OCI-LY7 (cell line): ENCODE measurements at regions not wholly inside any gene's neighbourhood (a gene's known extent, or its start where the extent isn't known, plus 50 kb on each side); places are given as distances from the start of the nearest gene placed in this dataset.
"Not testable (repeated sequence)": the region's sequence is repeated elsewhere in the genome, so short reads cannot be mapped to it uniquely, and the experiment has no call there.

Source experiments
- BruUV-seq: library from RNA; stranded (reverse); fragments of 400-500 nt; replicated peaks from 2 replicates; lab custom pipeline; 2021; lab: Mats Ljungman, UMichigan
- CTCF ChIA-PET: fragments of 300-600 bp; sonication (Branson Sonifier 250); formaldehyde crosslinking; loops from one replicate; lab custom pipeline; 2022; ENCODE audit warnings: antibody characterized with exemption; ENCODE audit not compliant: unreplicated experiment; lab: Charles Lee
- POLR2A ChIA-PET: fragments of 300-600 bp; sonication (Branson Sonifier 250); formaldehyde crosslinking; loops from one replicate; lab custom pipeline; 2022; ENCODE audit warnings: antibody characterized with exemption; lab: Charles Lee
- DNase-seq: peaks from one replicate; pipeline ENCODE4 v3.0.0-alpha.2; 2015; ENCODE audit warnings: low spot score
- H2AFZ ChIP-seq: fragments of 200-600 bp; sonication (generic), shearing (Covaris generic); 2 replicates; pipeline ENCODE4 v1.6.1; 2014; ENCODE audit warnings: mild to moderate bottlenecking, antibody characterized with exemption, low read length, moderate library complexity
- H3K27ac ChIP-seq: fragments of 200-600 bp; sonication (generic); 2 replicates; pipeline ENCODE4 v1.5.1; 2014; ENCODE audit warnings: mixed run types, low read depth, mild to moderate bottlenecking, moderate library complexity, low read length, inconsistent platforms; ENCODE audit not compliant: poor library complexity, severe bottlenecking
- H3K36me3 ChIP-seq: fragments of 200-600 bp; sonication (generic); 2 replicates; pipeline ENCODE4 v1.6.1; 2014; ENCODE audit warnings: mild to moderate bottlenecking, antibody characterized with exemption, low read length, moderate library complexity, mixed read lengths; ENCODE audit not compliant: insufficient read depth
- H3K4me1 ChIP-seq: fragments of 200-600 bp; sonication (generic); 2 replicates; pipeline ENCODE4 v1.5.1; 2014; ENCODE audit warnings: mild to moderate bottlenecking, low read length; ENCODE audit not compliant: insufficient read depth, poor library complexity, severe bottlenecking
- H3K4me2 ChIP-seq: fragments of 200-600 bp; sonication (generic); 2 replicates; pipeline ENCODE4 v1.6.1; 2014; ENCODE audit warnings: mild to moderate bottlenecking, low read length
- H3K4me3 ChIP-seq: fragments of 200-600 bp; sonication (generic); 2 replicates; pipeline ENCODE4 v1.5.1; 2014; ENCODE audit warnings: mild to moderate bottlenecking, low read depth, low read length; ENCODE audit not compliant: poor library complexity, severe bottlenecking
- H3K79me2 ChIP-seq: fragments of 200-600 bp; sonication (generic); 2 replicates; pipeline ENCODE4 v1.6.1; 2016; ENCODE audit warnings: low read depth, mild to moderate bottlenecking, low read length, moderate library complexity, mixed read lengths; ENCODE audit not compliant: insufficient read depth
- H3K9me2 ChIP-seq: fragments of 200-600 bp; sonication (generic); 2 replicates; pipeline ENCODE4 v1.6.1; 2016; ENCODE audit warnings: mild to moderate bottlenecking, low read length, mixed read lengths; ENCODE audit not compliant: insufficient read depth
- H3K9me3 ChIP-seq: fragments of 200-600 bp; sonication (generic); 2 replicates; pipeline ENCODE4 v1.6.1; 2014; ENCODE audit warnings: mild to moderate bottlenecking, mixed run types, low read length, mixed read lengths
- H4K20me1 ChIP-seq: fragments of 200-600 bp; sonication (generic); 2 replicates; pipeline ENCODE4 v1.6.1; 2014; ENCODE audit warnings: mild to moderate bottlenecking, antibody characterized with exemption, low read length, moderate library complexity, mixed read lengths; ENCODE audit not compliant: insufficient read depth
- CTCF ChIP-seq: fragments of 200-600 bp; sonication (generic); conservative IDR thresholded peaks from 2 replicates; pipeline ENCODE4 v1.5.1; 2014; ENCODE audit warnings: mild to moderate bottlenecking, antibody characterized with exemption, low read length, moderate library complexity, mixed read lengths
- EZH2phosphoT487 ChIP-seq: fragments of 200-600 bp; sonication (generic); IDR thresholded peaks from 2 replicates; pipeline ENCODE4 v1.6.1; 2018; ENCODE audit warnings: low read depth, borderline replicate concordance, mild to moderate bottlenecking, mixed run types, antibody characterized with exemption, low read length, moderate library complexity, mixed read lengths
- intact Hi-C: fragments of 100-400 bp; cut with micrococcal nuclease; formaldehyde crosslinking; loops from one replicate; pipeline ENCODE4 v1.10.0; 2022; ENCODE audit not compliant: unreplicated experiment

- POLR2A ChIA-PET = no interaction called here
- intact Hi-C loops = no loop called here
- TF ChIP-seq EZH2phosphoT487 (no peak), CTCF (no peak)
- Histone ChIP-seq H3K9me3 (no peaks in the 10 kb centered on the region), H4K20me1 (no peaks in the 10 kb centered on the region), H3K36me3 (no peaks in the 10 kb centered on the region), H3K4me1 (no peaks in the 10 kb centered on the region), H3K4me3 (no peak overlapping the region), H2AFZ (no peak overlapping the region), H3K27ac (no peak overlapping the region), H3K4me2 (no peak overlapping the region), H3K9me2 (no peaks in the 10 kb centered on the region), H3K79me2 (no peaks in the 10 kb centered on the region)
- BruUV-seq = no TSS peak
- DNase-seq = no peak
- CTCF ChIA-PET = no interaction called here
These were observed 823.1 kb downstream of the EPHA4 start for GRCh38 chr2:220748875-220749479.

- intact Hi-C loops = no loop called here
- POLR2A ChIA-PET = no interaction called here
- H3K79me2 ChIP-seq = no peaks in the 10 kb centered on the region
- TF ChIP-seq CTCF = no peak
- no peak for TF ChIP-seq EZH2phosphoT487
- no peak overlapping the region for H3K27ac ChIP-seq
- CTCF ChIA-PET = no interaction called here
- no peaks in the 10 kb centered on the region for H3K4me1 ChIP-seq
- no TSS peak for BruUV-seq
- H3K4me3 ChIP-seq = no peak overlapping the region
- H3K36me3 ChIP-seq = no peaks in the 10 kb centered on the region
- H3K9me3 ChIP-seq = no peaks in the 10 kb centered on the region
- DNase-seq = no peak
- no peaks in the 10 kb centered on the region for H4K20me1 ChIP-seq
- H3K9me2 ChIP-seq = no peaks in the 10 kb centered on the region
- H3K4me2 ChIP-seq = no peak overlapping the region
- no peak overlapping the region for H2AFZ ChIP-seq
These were observed 818.6 kb downstream of the EPHA4 start for GRCh38 chr2:220753486-220753885.

- Histone ChIP-seq H3K27ac (no peak overlapping the region), H3K4me3 (no peak overlapping the region), H4K20me1 (no peaks in the 10 kb centered on the region), H3K36me3 (no peaks in the 10 kb centered on the region), H3K9me3 (no peaks in the 10 kb centered on the region), H3K4me1 (no peaks in the 10 kb centered on the region), H3K79me2 (no peaks in the 10 kb centered on the region), H3K4me2 (no peak overlapping the region), H3K9me2 (no peaks in the 10 kb centered on the region), H2AFZ (no peak overlapping the region)
- no peak for DNase-seq
- TF ChIP-seq EZH2phosphoT487 (no peak), CTCF (no peak)
- ChIA-PET POLR2A (no interaction called here), CTCF (no interaction called here)
- intact Hi-C loops = no loop called here
- no TSS peak for BruUV-seq
These were observed 815.5 kb downstream of the EPHA4 start for GRCh38 chr2:220756653-220757052.

GRCh38 chr2:220758376-220758775 lies 813.7 kb downstream of the EPHA4 start:
- H4K20me1 ChIP-seq, H2AFZ ChIP-seq, H3K4me2 ChIP-seq, H3K4me1 ChIP-seq, H3K79me2 ChIP-seq, CTCF ChIA-PET, intact Hi-C loops, H3K4me3 ChIP-seq, H3K36me3 ChIP-seq, H3K27ac ChIP-seq, DNase-seq, H3K9me3 ChIP-seq, H3K9me2 ChIP-seq, BruUV-seq: not testable (repeated sequence)
- POLR2A ChIA-PET = interaction anchor here (0.6 kb wide), 1 partner anchor 249 kb away, joined by 4 read pairs; no protein-coding TSS in a partner anchor
